OCI-M2 (cell line): ENCODE measurements at regions not wholly inside any gene's neighbourhood (a gene's known extent, or its start where the extent isn't known, plus 50 kb on each side); places are given as distances from the start of the nearest gene placed in this dataset.
"Not testable (repeated sequence)": the region's sequence is repeated elsewhere in the genome, so short reads cannot be mapped to it uniquely, and the experiment has no call there.

ENCODE experiments used
- DNase-seq: peaks from one replicate; lab custom pipeline; 2025; ENCODE audit not compliant: unreplicated experiment; lab: John Stamatoyannopoulos, UW

- DNase-seq = no peak
Observed at GRCh38 chr7:13633857-13634256, 355.6 kb downstream of the ETV1 start.

- DNase-seq = no peak
Observed at GRCh38 chr7:13639396-13639795, 350.1 kb downstream of the ETV1 start.

GRCh38 chr7:13641714-13642113, 347.8 kb downstream of the ETV1 start:
- DNase-seq = no peak

GRCh38 chr7:13651167-13651566, 338.3 kb downstream of the ETV1 start:
- DNase-seq = no peak

GRCh38 chr7:13656330-13656729, 333.1 kb downstream of the ETV1 start:
- DNase-seq = no peak

GRCh38 chr7:13673290-13673689, 316.2 kb downstream of the ETV1 start:
- DNase-seq = no peak

GRCh38 chr7:13682626-13683025, 306.8 kb downstream of the ETV1 start:
- DNase-seq = no peak

GRCh38 chr7:13687500-13687899, 302.0 kb downstream of the ETV1 start:
- no peak for DNase-seq

GRCh38 chr7:13692548-13692947, 296.9 kb downstream of the ETV1 start:
- DNase-seq = no peak

- no peak for DNase-seq
Observed at GRCh38 chr7:13702251-13702650, 287.2 kb downstream of the ETV1 start.

GRCh38 chr7:13708670-13709069, 280.8 kb downstream of the ETV1 start:
- DNase-seq = no peak

- no peak for DNase-seq
Observed at GRCh38 chr7:13713092-13713491, 276.4 kb downstream of the ETV1 start.

- no peak for DNase-seq
Observed at GRCh38 chr7:13715534-13715933, 273.9 kb downstream of the ETV1 start.

- DNase-seq = no peak
Observed at GRCh38 chr7:13717031-13717430, 272.4 kb downstream of the ETV1 start.

GRCh38 chr7:13724191-13724976, 265.1 kb downstream of the ETV1 start:
- DNase-seq = no peak

GRCh38 chr7:13724977-13725566, 264.4 kb downstream of the ETV1 start:
- DNase-seq = no peak

- DNase-seq = no peak
Observed at GRCh38 chr7:13725591-13725990, 263.9 kb downstream of the ETV1 start.

GRCh38 chr7:13727279-13727678, 262.2 kb downstream of the ETV1 start:
- no peak for DNase-seq

GRCh38 chr7:13727751-13728150, 261.7 kb downstream of the ETV1 start:
- no peak for DNase-seq

GRCh38 chr7:13728430-13728829, 261.0 kb downstream of the ETV1 start:
- DNase-seq = not testable (repeated sequence)

GRCh38 chr7:13731643-13732042, 257.8 kb downstream of the ETV1 start:
- no peak for DNase-seq

GRCh38 chr7:13737563-13737962, 251.9 kb downstream of the ETV1 start:
- DNase-seq = no peak

- DNase-seq = no peak
Observed at GRCh38 chr7:13742126-13742525, 247.3 kb downstream of the ETV1 start.
